Hematopoietic multipotent progenitor cell (in vitro differentiated cells): ENCODE measurements at regions not wholly inside any gene's neighbourhood (a gene's known extent, or its start where the extent isn't known, plus 50 kb on each side); places are given as distances from the start of the nearest gene placed in this dataset.

Source experiments
- DNase-seq, 3 donors: peaks; one replicate each; pipeline ENCODE4 v3.0.0-alpha.2; 2011 to 2015; ENCODE audit warnings: low read depth in 2 of 3, low spot score in 2 of 3

- no peak for DNase-seq
These were observed 1329.5 kb upstream of the CDH8 start for GRCh38 chr16:63365649-63366304.

- DNase-seq, result no peak
These were observed 1327.5 kb upstream of the CDH8 start for GRCh38 chr16:63363738-63364137.

GRCh38 chr16:63361032-63361624 lies 1324.9 kb upstream of the CDH8 start:
- DNase-seq, result peak in 2 of 3 donors; percentile 22 to 62

GRCh38 chr16:63349961-63350360 lies 1313.7 kb upstream of the CDH8 start:
- DNase-seq, result no peak

GRCh38 chr16:63346000-63346399 lies 1309.8 kb upstream of the CDH8 start:
- DNase-seq, result no peak

- DNase-seq, result no peak
These were observed 1301.0 kb upstream of the CDH8 start for GRCh38 chr16:63337264-63337663.

- DNase-seq, result no peak
These were observed 1294.9 kb upstream of the CDH8 start for GRCh38 chr16:63331111-63331510.

- DNase-seq, result no peak
These were observed 1290.6 kb upstream of the CDH8 start for GRCh38 chr16:63326736-63327339.

- peak in 1 of 3 donors; percentile 66 for DNase-seq
These were observed 1287.8 kb upstream of the CDH8 start for GRCh38 chr16:63323722-63324705.

- no peak for DNase-seq
These were observed 1286.8 kb upstream of the CDH8 start for GRCh38 chr16:63323055-63323454.

GRCh38 chr16:63315229-63315628 lies 1279.0 kb upstream of the CDH8 start:
- no peak for DNase-seq

GRCh38 chr16:63312346-63312745 lies 1276.1 kb upstream of the CDH8 start:
- DNase-seq, result peak in 2 of 3 donors; percentile 43 to 79

GRCh38 chr16:63311313-63311712 lies 1275.1 kb upstream of the CDH8 start:
- DNase-seq, result no peak

- DNase-seq, result no peak
These were observed 1266.6 kb upstream of the CDH8 start for GRCh38 chr16:63302811-63303210.

- no peak for DNase-seq
These were observed 1265.1 kb upstream of the CDH8 start for GRCh38 chr16:63301349-63301748.

- DNase-seq, result no peak
These were observed 1262.8 kb upstream of the CDH8 start for GRCh38 chr16:63298993-63299392.

- DNase-seq, result no peak
These were observed 1255.8 kb upstream of the CDH8 start for GRCh38 chr16:63292036-63292435.

- DNase-seq, result peak in 2 of 3 donors; percentile 31 to 77
These were observed 1253.7 kb upstream of the CDH8 start for GRCh38 chr16:63289834-63290460.

- no peak for DNase-seq
These were observed 1251.2 kb upstream of the CDH8 start for GRCh38 chr16:63287401-63287800.

GRCh38 chr16:63283721-63284120 lies 1247.5 kb upstream of the CDH8 start:
- no peak for DNase-seq

- DNase-seq, result no peak
These were observed 1208.4 kb upstream of the CDH8 start for GRCh38 chr16:63244631-63245030.
